GM03348 (cell line): ENCODE measurements at regions not wholly inside any gene's neighbourhood (a gene's known extent, or its start where the extent isn't known, plus 50 kb on each side); places are given as distances from the start of the nearest gene placed in this dataset.
"Not testable (repeated sequence)": the region's sequence is repeated elsewhere in the genome, so short reads cannot be mapped to it uniquely, and the experiment has no call there.

ENCODE experiments used
- DNase-seq: peaks from one replicate; pipeline ENCODE4 v3.0.0; 2012; ENCODE audit warnings: low spot score

GRCh38 chr2:150107170-150107569 lies 380.3 kb downstream of the RND3 start:
- no peak for DNase-seq

- no peak for DNase-seq
These were observed 385.5 kb downstream of the RND3 start for GRCh38 chr2:150101947-150102346.

- no peak for DNase-seq
These were observed 386.6 kb downstream of the RND3 start for GRCh38 chr2:150100834-150101233.

GRCh38 chr2:150100336-150100735 lies 387.1 kb downstream of the RND3 start:
- DNase-seq: no peak

GRCh38 chr2:150099805-150100204 lies 387.7 kb downstream of the RND3 start:
- DNase-seq: no peak

GRCh38 chr2:150097901-150098531 lies 389.5 kb downstream of the RND3 start:
- DNase-seq: peak; percentile 53

- DNase-seq: no peak
These were observed 390.1 kb downstream of the RND3 start for GRCh38 chr2:150097402-150097801.

- peak; percentile 9 for DNase-seq
These were observed 391.9 kb downstream of the RND3 start for GRCh38 chr2:150095361-150096095.

GRCh38 chr2:150091846-150092245 lies 395.6 kb downstream of the RND3 start:
- DNase-seq: no peak

GRCh38 chr2:150090031-150090430 lies 397.4 kb downstream of the RND3 start:
- DNase-seq: no peak

- no peak for DNase-seq
These were observed 398.9 kb downstream of the RND3 start for GRCh38 chr2:150088538-150088937.

GRCh38 chr2:150085478-150085877 lies 402.0 kb downstream of the RND3 start:
- DNase-seq: no peak

- DNase-seq: no peak
These were observed 405.5 kb downstream of the RND3 start for GRCh38 chr2:150081775-150082481.

GRCh38 chr2:150076281-150076680 lies 411.2 kb downstream of the RND3 start:
- peak; percentile 44 for DNase-seq

GRCh38 chr2:150075831-150076230 lies 411.6 kb downstream of the RND3 start:
- DNase-seq: peak; percentile 47

- DNase-seq: no peak
These were observed 421.0 kb downstream of the RND3 start for GRCh38 chr2:150066490-150066889.

- DNase-seq: no peak
These were observed 423.4 kb downstream of the RND3 start for GRCh38 chr2:150063931-150064548.

- peak; percentile 65 for DNase-seq
These were observed 424.0 kb downstream of the RND3 start for GRCh38 chr2:150063432-150063889.

GRCh38 chr2:150062416-150062815 lies 425.1 kb downstream of the RND3 start:
- peak; percentile 50 for DNase-seq

GRCh38 chr2:150060341-150060740 lies 427.1 kb downstream of the RND3 start:
- peak; percentile 9 for DNase-seq

GRCh38 chr2:150059676-150060075 lies 427.8 kb downstream of the RND3 start:
- DNase-seq: not testable (repeated sequence)

- no peak for DNase-seq
These were observed 435.0 kb downstream of the RND3 start for GRCh38 chr2:150052457-150052856.

GRCh38 chr2:150051004-150051403 lies 436.5 kb downstream of the RND3 start:
- no peak for DNase-seq
